B cell (primary cell): ENCODE measurements at regions not wholly inside any gene's neighbourhood (a gene's known extent, or its start where the extent isn't known, plus 50 kb on each side); places are given as distances from the start of the nearest gene placed in this dataset.

Source experiments
- CTCF ChIP-seq: fragments of 200-600 bp; IDR thresholded peaks from one replicate; pipeline ENCODE4 v1.8.0; 2022; ENCODE audit warnings: antibody characterized with exemption, mild to moderate bottlenecking
- EZH2 ChIP-seq: IDR thresholded peaks from 2 replicates; pipeline ENCODE4 v1.6.1; 2012; ENCODE audit warnings: borderline replicate concordance, low read depth, mild to moderate bottlenecking, moderate library complexity, low read length; ENCODE audit not compliant: insufficient read depth, poor library complexity, severe bottlenecking

- no peak for TF ChIP-seq EZH2
- no peak for TF ChIP-seq CTCF
Observed at GRCh38 chr15:101568821-101569555, 79.5 kb upstream of the PCSK6 start.
